ENCODE measurements at regions not wholly inside any gene's neighbourhood (a gene's known extent, or its start where the extent isn't known, plus 50 kb on each side); places are given as distances from the start of the nearest gene placed in this dataset.

- Histone ChIP-seq H3K36me3 (no peaks in the 10 kb centered on the region), H3K9me3 (no peaks in the 10 kb centered on the region), H3K4me1 (ENCODE audit: insufficient read depth) (no peaks in the 10 kb centered on the region), H3K4me3 (no peak overlapping the region), H3K27me3 (no peaks in the 10 kb centered on the region), H3K27ac (no peak overlapping the region)
- TF ChIP-seq EP300 (IDR thresholded peaks at IDR 0.05) = no peak
- TF ChIP-seq POLR2A (IDR thresholded peaks at IDR 0.05) = no peak
- TF ChIP-seq, protein P1, sequence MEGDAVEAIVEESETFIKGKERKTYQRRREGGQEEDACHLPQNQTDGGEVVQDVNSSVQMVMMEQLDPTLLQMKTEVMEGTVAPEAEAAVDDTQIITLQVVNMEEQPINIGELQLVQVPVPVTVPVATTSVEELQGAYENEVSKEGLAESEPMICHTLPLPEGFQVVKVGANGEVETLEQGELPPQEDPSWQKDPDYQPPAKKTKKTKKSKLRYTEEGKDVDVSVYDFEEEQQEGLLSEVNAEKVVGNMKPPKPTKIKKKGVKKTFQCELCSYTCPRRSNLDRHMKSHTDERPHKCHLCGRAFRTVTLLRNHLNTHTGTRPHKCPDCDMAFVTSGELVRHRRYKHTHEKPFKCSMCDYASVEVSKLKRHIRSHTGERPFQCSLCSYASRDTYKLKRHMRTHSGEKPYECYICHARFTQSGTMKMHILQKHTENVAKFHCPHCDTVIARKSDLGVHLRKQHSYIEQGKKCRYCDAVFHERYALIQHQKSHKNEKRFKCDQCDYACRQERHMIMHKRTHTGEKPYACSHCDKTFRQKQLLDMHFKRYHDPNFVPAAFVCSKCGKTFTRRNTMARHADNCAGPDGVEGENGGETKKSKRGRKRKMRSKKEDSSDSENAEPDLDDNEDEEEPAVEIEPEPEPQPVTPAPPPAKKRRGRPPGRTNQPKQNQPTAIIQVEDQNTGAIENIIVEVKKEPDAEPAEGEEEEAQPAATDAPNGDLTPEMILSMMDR (IDR thresholded peaks at IDR 0.05) = no peak
- WGBS, 3 donors = 70 to 76% (median 72%) methylated on average over 4 of the region's 4 CpGs
- intact Hi-C loops (cut with DNase I) = no loop called here
- DNase-seq = no peak
Measured at GRCh38 chr15:81957698-81958097, 88.1 kb downstream of the MEX3B start.

GRCh38 chr15:81955382-81956062 is 90.3 kb downstream of the MEX3B start:
- TF ChIP-seq, protein P1 (IDR thresholded peaks at IDR 0.05) = no peak
- TF ChIP-seq POLR2A (IDR thresholded peaks at IDR 0.05) (no peak), EP300 (IDR thresholded peaks at IDR 0.05) (no peak)
- 73 to 83% (median 73%) methylated on average over 6 of the region's 6 CpGs for WGBS, 3 donors
- Histone ChIP-seq H3K36me3 (no peaks in the 10 kb centered on the region), H3K27ac (no peak overlapping the region), H3K9me3 (no peaks in the 10 kb centered on the region), H3K27me3 (no peaks in the 10 kb centered on the region), H3K4me1 (ENCODE audit: insufficient read depth) (peaks cover 8% of the 10 kb centered on the region), H3K4me3 (no peak overlapping the region)
- intact Hi-C loops (cut with DNase I) = no loop called here
- DNase-seq = no peak

DNA sequence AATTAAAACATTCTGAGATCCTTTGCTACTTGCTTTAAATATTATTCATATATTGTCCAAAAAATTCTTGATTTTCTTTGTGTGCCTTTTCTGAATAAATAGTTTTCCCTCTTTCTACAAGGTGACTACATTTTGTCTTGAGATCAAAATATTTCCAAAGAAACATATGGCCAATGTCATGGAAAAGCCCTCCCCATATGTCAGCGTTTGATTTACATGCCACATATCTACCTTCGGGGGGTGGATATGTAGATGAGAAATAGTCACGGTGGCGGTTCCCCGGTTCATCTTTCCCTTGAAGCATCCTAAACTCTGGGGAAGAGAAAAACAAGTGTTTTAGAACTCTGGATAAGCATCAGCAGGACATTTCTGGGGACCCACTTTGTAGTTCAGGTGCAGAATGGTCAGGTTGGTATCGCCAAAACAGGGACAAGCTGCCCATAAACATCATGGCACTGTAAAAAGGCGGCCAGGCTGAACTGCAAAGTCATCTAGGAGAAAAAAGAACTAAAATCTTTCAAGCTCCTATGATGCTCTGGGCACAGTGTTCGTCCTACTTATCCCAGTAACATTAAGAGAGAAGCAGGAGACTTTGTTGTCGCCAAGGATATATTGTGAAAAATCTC is 91.5 kb downstream of the MEX3B start:
- no peaks in the 10 kb centered on the region for H3K9me3 ChIP-seq

DNA sequence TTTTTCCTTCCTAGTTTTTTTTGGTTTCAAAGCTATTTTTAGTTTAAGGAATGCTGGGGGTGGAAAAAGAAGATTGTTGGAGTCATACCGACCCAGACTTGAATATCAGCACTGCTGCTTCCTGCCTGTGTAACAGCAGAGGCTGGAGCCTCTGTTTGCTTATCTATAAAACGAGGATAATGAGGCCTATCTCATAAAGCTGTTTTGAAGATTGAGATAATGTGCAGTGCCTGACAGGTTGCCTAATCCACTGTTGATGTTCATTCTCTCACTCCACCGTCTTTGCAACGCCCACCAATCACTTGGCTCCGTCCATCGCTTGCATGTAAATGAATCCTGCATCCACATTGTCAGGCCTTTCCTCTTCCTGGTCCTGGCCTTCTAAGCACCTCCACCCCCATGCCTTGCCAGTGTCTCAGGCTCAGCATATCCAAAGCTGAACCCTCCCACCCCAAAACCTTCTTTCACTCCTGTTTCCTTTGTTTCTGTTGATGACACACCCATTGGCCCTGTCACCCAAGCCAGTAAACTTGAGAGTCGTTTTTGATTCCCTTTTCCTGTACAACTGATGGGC is 94.9 kb downstream of the MEX3B start:
- intact Hi-C loops (cut with DNase I) = no loop called here

More for the DNA sequence above, 91.5 kb downstream of the MEX3B start:
- Histone ChIP-seq H3K27me3 (no peaks in the 10 kb centered on the region), H3K4me3 (no peak overlapping the region), H3K36me3 (no peaks in the 10 kb centered on the region), H3K4me1 (ENCODE audit: insufficient read depth) (peaks cover 8% of the 10 kb centered on the region), H3K27ac (no peak overlapping the region)
- TF ChIP-seq POLR2A (IDR thresholded peaks at IDR 0.05) = no peak
- no peak for TF ChIP-seq EP300 (IDR thresholded peaks at IDR 0.05)
- TF ChIP-seq, protein P1 (IDR thresholded peaks at IDR 0.05) = no peak
- intact Hi-C loops (cut with DNase I) = no loop called here
- 88 to 95% (median 91%) methylated on average over 9 of the region's 9 CpGs for WGBS, 3 donors
- DNase-seq = no peak

More for the DNA sequence above, 94.9 kb downstream of the MEX3B start:
- Histone ChIP-seq H3K9me3 (no peaks in the 10 kb centered on the region), H3K4me3 (no peak overlapping the region), H3K4me1 (ENCODE audit: insufficient read depth) (peaks cover 11% of the 10 kb centered on the region), H3K27ac (no peak overlapping the region), H3K27me3 (no peaks in the 10 kb centered on the region), H3K36me3 (no peaks in the 10 kb centered on the region)
- TF ChIP-seq, protein P1 (IDR thresholded peaks at IDR 0.05) = no peak
- TF ChIP-seq POLR2A (IDR thresholded peaks at IDR 0.05) = no peak
- TF ChIP-seq EP300 (IDR thresholded peaks at IDR 0.05) = no peak
- DNase-seq = peak in 1 of 5 donors; percentile 21
- 5 to 12% (median 8%) methylated on average over 7 of the region's 7 CpGs for WGBS, 3 donors
